ENCODE measurements at regions not wholly inside any gene's neighbourhood (a gene's known extent, or its start where the extent isn't known, plus 50 kb on each side); places are given as distances from the start of the nearest gene placed in this dataset.

- intact Hi-C loops (cut with micrococcal nuclease), result no loop called here
- H3K27me3 Mint-ChIP-seq, result peaks cover 3% of the 10 kb centered on the region
- no peaks in the 10 kb centered on the region for H3K36me3 Mint-ChIP-seq (ENCODE audit: low read depth)
Observed at GRCh38 chr13:40338217-40338616, 328.2 kb downstream of the FOXO1 start.

GRCh38 chr13:40340368-40341095 is 325.9 kb downstream of the FOXO1 start:
- peaks cover 6% of the 10 kb centered on the region for H3K27me3 Mint-ChIP-seq
- no peaks in the 10 kb centered on the region for H3K36me3 Mint-ChIP-seq (ENCODE audit: low read depth)
- H3K4me1 Mint-ChIP-seq, result peaks cover 9% of the 10 kb centered on the region
- no peak overlapping the region for H3K4me3 Mint-ChIP-seq
- intact Hi-C loops (cut with micrococcal nuclease), result loop anchor here (5.0 kb wide), 1 partner anchor 47 kb away; no protein-coding TSS in a partner anchor
- peaks cover 4% of the 10 kb centered on the region for H3K9me3 Mint-ChIP-seq
- DNase-seq, result no peak
- no peak overlapping the region for H3K27ac Mint-ChIP-seq

More at GRCh38 chr13:40338217-40338616, 328.2 kb downstream of the FOXO1 start:
- Mint-ChIP-seq H3K4me3 (no peak overlapping the region), H3K4me1 (peaks cover 12% of the 10 kb centered on the region), H3K9me3 (peaks cover 4% of the 10 kb centered on the region), H3K27ac (no peak overlapping the region)
- DNase-seq, result no peak

GRCh38 chr13:40341096-40341471 is 325.4 kb downstream of the FOXO1 start:
- H3K4me1 Mint-ChIP-seq, result peaks cover 9% of the 10 kb centered on the region
- no peak overlapping the region for H3K4me3 Mint-ChIP-seq
- H3K36me3 Mint-ChIP-seq (ENCODE audit: low read depth), result no peaks in the 10 kb centered on the region
- no peak for DNase-seq
- peaks cover 6% of the 10 kb centered on the region for H3K27me3 Mint-ChIP-seq
- H3K9me3 Mint-ChIP-seq, result peaks cover 4% of the 10 kb centered on the region
- intact Hi-C loops (cut with micrococcal nuclease), result loop anchor here (5.0 kb wide), 1 partner anchor 46 kb away; no protein-coding TSS in a partner anchor
- no peak overlapping the region for H3K27ac Mint-ChIP-seq

- Mint-ChIP-seq H3K4me1 (peaks cover 8% of the 10 kb centered on the region), H3K9me3 (peaks cover 4% of the 10 kb centered on the region), H3K27me3 (peaks cover 6% of the 10 kb centered on the region), H3K36me3 (ENCODE audit: low read depth) (no peaks in the 10 kb centered on the region), H3K27ac (no peak overlapping the region), H3K4me3 (no peak overlapping the region)
- intact Hi-C loops (cut with micrococcal nuclease), result loop anchor here (5.0 kb wide), 1 partner anchor 46 kb away; no protein-coding TSS in a partner anchor
- DNase-seq, result no peak
Observed at GRCh38 chr13:40341501-40341900, 324.9 kb downstream of the FOXO1 start.

- intact Hi-C loops (cut with micrococcal nuclease), result loop anchor here (5.0 kb wide), 1 partner anchor 45 kb away; no protein-coding TSS in a partner anchor
- peaks cover 6% of the 10 kb centered on the region for H3K27me3 Mint-ChIP-seq
- H3K9me3 Mint-ChIP-seq, result peaks cover 4% of the 10 kb centered on the region
- no peaks in the 10 kb centered on the region for H3K36me3 Mint-ChIP-seq (ENCODE audit: low read depth)
- peaks cover 2% of the 10 kb centered on the region for H3K4me1 Mint-ChIP-seq
- H3K27ac Mint-ChIP-seq, result no peak overlapping the region
- DNase-seq, result no peak
- no peak overlapping the region for H3K4me3 Mint-ChIP-seq
Observed at GRCh38 chr13:40342461-40342860, 324.0 kb downstream of the FOXO1 start.

GRCh38 chr13:40342901-40343300 is 323.5 kb downstream of the FOXO1 start:
- no peak for DNase-seq
- intact Hi-C loops (cut with micrococcal nuclease), result loop anchor here (5.0 kb wide), 1 partner anchor 44 kb away; no protein-coding TSS in a partner anchor
- H3K36me3 Mint-ChIP-seq (ENCODE audit: low read depth), result no peaks in the 10 kb centered on the region
- no peaks in the 10 kb centered on the region for H3K9me3 Mint-ChIP-seq
- H3K27ac Mint-ChIP-seq, result no peak overlapping the region
- H3K27me3 Mint-ChIP-seq, result peaks cover 6% of the 10 kb centered on the region
- no peak overlapping the region for H3K4me3 Mint-ChIP-seq
- H3K4me1 Mint-ChIP-seq, result peaks cover 2% of the 10 kb centered on the region

- Mint-ChIP-seq H3K9me3 (no peaks in the 10 kb centered on the region), H3K36me3 (ENCODE audit: low read depth) (no peaks in the 10 kb centered on the region), H3K27ac (no peak overlapping the region), H3K27me3 (peaks cover 6% of the 10 kb centered on the region), H3K4me3 (no peak overlapping the region), H3K4me1 (peaks cover 2% of the 10 kb centered on the region)
- no peak for DNase-seq
- intact Hi-C loops (cut with micrococcal nuclease), result loop anchor here (5.0 kb wide), 1 partner anchor 44 kb away; no protein-coding TSS in a partner anchor
Observed at GRCh38 chr13:40343550-40344269, 322.7 kb downstream of the FOXO1 start.

GRCh38 chr13:40344270-40345148 is 321.9 kb downstream of the FOXO1 start:
- DNase-seq, result no peak
- H3K27ac Mint-ChIP-seq, result no peak overlapping the region
- peaks cover 2% of the 10 kb centered on the region for H3K4me1 Mint-ChIP-seq
- H3K27me3 Mint-ChIP-seq, result peaks cover 6% of the 10 kb centered on the region
- no peaks in the 10 kb centered on the region for H3K36me3 Mint-ChIP-seq (ENCODE audit: low read depth)
- intact Hi-C loops (cut with micrococcal nuclease), result loop anchor here (5.0 kb wide), 1 partner anchor 43 kb away; no protein-coding TSS in a partner anchor
- H3K4me3 Mint-ChIP-seq, result no peak overlapping the region
- no peaks in the 10 kb centered on the region for H3K9me3 Mint-ChIP-seq

- Mint-ChIP-seq H3K9me3 (no peaks in the 10 kb centered on the region), H3K36me3 (ENCODE audit: low read depth) (no peaks in the 10 kb centered on the region), H3K27ac (no peak overlapping the region), H3K27me3 (peaks cover 6% of the 10 kb centered on the region), H3K4me1 (peaks cover 2% of the 10 kb centered on the region), H3K4me3 (no peak overlapping the region)
- intact Hi-C loops (cut with micrococcal nuclease), result no loop called here
- DNase-seq, result no peak
Observed at GRCh38 chr13:40345149-40345514, 321.3 kb downstream of the FOXO1 start.

GRCh38 chr13:40345654-40346372 is 320.6 kb downstream of the FOXO1 start:
- Mint-ChIP-seq H3K27ac (no peak overlapping the region), H3K4me1 (peaks cover 2% of the 10 kb centered on the region), H3K4me3 (no peak overlapping the region), H3K9me3 (no peaks in the 10 kb centered on the region), H3K27me3 (peaks cover 4% of the 10 kb centered on the region), H3K36me3 (ENCODE audit: low read depth) (no peaks in the 10 kb centered on the region)
- intact Hi-C loops (cut with micrococcal nuclease), result no loop called here
- no peak for DNase-seq

GRCh38 chr13:40346592-40346991 is 319.8 kb downstream of the FOXO1 start:
- H3K36me3 Mint-ChIP-seq (ENCODE audit: low read depth), result no peaks in the 10 kb centered on the region
- intact Hi-C loops (cut with micrococcal nuclease), result no loop called here
- DNase-seq, result no peak
- H3K4me1 Mint-ChIP-seq, result peaks cover 3% of the 10 kb centered on the region
- H3K27me3 Mint-ChIP-seq, result peaks cover 4% of the 10 kb centered on the region
- H3K9me3 Mint-ChIP-seq, result no peaks in the 10 kb centered on the region
- H3K27ac Mint-ChIP-seq, result no peak overlapping the region
- H3K4me3 Mint-ChIP-seq, result no peak overlapping the region

- Mint-ChIP-seq H3K27me3 (peaks cover 3% of the 10 kb centered on the region), H3K27ac (no peak overlapping the region), H3K36me3 (ENCODE audit: low read depth) (no peaks in the 10 kb centered on the region), H3K4me3 (no peak overlapping the region), H3K4me1 (peaks cover 2% of the 10 kb centered on the region), H3K9me3 (no peaks in the 10 kb centered on the region)
- intact Hi-C loops (cut with micrococcal nuclease), result no loop called here
- DNase-seq, result no peak
Observed at GRCh38 chr13:40348096-40348679, 318.3 kb downstream of the FOXO1 start.

Measured in activated CD4-positive, alpha-beta T cell treated with anti-CD3 and anti-CD28 coated beads, Interleukin-2, amount 10 ng/mL, durations not matched to agents 24 days and 14 days (primary cell).